SKM-1 treated with dmso at 0.1 percent for 144 hours (cell line): ENCODE measurements at regions not wholly inside any gene's neighbourhood (a gene's known extent, or its start where the extent isn't known, plus 50 kb on each side); places are given as distances from the start of the nearest gene placed in this dataset.
"Not testable (repeated sequence)": the region's sequence is repeated elsewhere in the genome, so short reads cannot be mapped to it uniquely, and the experiment has no call there.

Experiments used
- DNase-seq: peaks from one replicate; lab custom pipeline; 2025; ENCODE audit not compliant: unreplicated experiment; lab: John Stamatoyannopoulos, UW

- DNase-seq: not testable (repeated sequence)
These were observed 215.0 kb downstream of the STIM2 start for GRCh38 chr4:27075603-27076002.

GRCh38 chr4:27078934-27079455 is 218.4 kb downstream of the STIM2 start:
- no peak for DNase-seq

DNA sequence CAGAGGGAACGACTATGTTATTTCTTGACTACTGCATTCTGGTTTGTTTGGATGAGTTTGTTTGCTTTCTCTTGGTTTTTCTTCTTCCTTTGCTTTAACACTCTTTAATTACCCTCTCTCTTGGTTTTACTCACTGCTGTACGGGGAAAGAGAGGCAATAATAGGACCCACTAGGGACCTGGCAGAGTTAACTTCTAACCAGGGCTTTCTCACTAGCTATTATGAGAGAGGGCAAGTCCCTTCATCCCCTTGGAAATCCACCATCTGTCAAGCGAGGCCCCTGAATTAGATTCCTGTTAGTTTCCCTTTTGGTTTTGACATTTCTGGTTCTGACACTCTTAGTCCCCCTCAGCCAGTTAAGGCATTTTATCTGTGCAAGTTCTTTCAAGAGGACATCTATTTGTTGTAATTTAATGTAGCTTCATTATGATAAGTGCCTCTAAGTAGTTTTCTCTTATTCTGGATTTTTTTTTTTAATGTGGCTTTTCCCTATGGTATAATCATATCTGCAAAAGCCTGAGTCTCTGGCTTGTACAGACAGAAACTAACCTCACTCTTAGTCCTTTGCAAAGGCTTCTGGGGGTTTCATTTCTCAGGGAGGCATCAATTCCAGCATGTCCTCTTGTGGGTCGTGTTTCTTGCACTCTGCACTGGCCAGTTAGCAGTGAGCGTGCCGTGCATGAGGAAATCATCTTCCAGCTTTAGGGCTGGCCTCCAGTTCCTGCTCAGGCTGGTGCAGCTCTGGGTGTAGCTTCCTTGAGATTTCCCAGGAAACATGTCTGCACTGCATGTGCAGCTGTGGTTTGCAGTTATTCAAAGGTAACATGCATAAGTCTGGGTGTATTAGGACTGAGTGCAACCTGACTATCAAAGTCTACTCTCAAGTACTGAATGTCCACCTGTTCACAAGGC is 221.3 kb downstream of the STIM2 start:
- no peak for DNase-seq

GRCh38 chr4:27082776-27083175 is 222.1 kb downstream of the STIM2 start:
- DNase-seq: peak; percentile 70

DNA sequence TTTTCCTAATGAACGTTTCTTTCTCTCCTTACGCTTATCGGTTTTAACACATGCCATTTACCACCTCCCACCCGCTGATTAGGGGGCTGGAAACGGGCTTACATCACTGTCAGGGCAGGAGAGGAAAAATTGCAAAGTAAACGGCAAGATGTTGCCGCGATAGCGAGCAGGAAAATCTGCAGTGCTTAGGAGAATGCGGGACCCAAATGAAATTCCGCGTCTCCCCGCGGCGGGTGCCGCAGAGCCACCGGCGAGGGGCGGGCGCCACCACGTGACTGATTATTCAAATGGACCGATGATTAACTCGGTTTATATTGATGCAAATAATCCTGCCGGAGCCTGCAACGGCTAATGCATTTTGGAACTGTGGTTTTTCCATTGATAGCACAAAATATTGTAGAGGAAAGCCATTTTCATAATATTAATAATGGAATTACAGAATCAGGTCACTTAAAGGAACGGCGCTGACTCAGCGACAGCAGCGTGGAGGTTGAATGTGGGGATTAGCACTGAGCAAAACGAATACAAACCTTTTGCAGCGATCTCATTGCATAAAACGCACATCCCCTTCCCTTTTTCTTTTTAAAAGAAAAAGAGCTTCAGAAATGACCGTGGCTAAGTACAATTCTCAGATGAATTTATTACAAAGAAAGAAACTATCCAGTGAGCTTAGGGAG is 224.2 kb downstream of the STIM2 start:
- DNase-seq: no peak

GRCh38 chr4:27085396-27085795 is 224.8 kb downstream of the STIM2 start:
- DNase-seq: no peak

- DNase-seq: no peak
These were observed 226.8 kb downstream of the STIM2 start for GRCh38 chr4:27087306-27088045.

- peak; percentile 75 for DNase-seq
These were observed 227.8 kb downstream of the STIM2 start for GRCh38 chr4:27088491-27088890.

DNA sequence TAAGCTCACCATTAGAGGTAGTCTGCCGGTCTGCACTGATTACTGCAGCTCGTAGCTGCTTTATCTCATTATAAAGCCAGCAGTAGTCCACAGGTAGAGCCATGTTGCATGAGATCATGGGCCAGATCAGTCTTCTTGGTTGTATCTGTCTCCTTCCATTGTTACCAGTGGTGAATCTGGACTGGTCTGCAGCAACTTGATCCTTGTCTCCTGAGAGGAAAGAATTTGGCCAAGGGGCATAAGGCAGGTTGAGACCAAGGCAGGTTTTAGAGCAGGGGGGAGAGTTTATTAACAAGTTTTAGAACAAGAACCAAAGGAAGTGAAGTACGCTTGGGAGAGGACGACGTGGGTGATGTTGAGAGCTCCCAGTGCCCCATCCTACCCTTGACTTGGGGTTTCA is 228.5 kb downstream of the STIM2 start:
- DNase-seq: no peak

DNA sequence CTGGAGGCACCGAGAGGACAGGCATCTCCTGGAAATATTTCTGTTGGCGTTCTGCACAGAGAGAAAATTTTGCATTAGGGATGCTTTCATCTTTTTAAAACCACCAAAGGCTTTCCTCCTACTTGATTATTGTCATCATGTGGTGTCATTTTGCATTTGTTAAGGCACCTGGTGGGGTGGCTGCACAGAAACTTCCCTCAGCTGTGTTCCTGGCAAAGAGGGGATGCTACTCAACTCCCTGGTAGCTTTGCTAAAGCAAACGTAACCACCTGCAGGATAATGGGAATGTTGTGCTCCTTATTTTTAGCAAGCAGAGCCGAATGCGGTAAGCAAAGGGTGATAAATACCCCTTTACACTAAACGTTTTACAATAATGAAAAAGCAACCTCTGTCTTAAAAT is 229.8 kb downstream of the STIM2 start:
- DNase-seq: no peak

- no peak for DNase-seq
These were observed 233.6 kb downstream of the STIM2 start for GRCh38 chr4:27094224-27094623.

DNA sequence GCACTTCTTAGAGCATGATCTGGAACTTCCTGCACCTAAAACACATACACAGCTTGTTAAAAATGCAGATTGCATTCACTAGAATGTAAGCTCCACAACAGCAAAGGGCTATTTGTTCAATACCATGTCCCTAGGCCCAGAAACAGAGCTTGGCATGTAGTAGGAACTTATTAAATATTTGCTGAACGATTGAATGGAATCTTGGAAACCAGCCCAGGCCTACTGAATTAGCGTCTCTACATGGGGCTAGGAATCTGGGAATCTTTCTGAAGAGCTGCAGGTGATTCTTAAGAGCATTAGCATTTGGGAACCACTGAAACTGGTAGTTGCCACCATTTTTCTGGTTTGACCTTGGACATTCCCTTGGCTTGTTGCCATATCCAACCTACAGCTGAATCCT is 234.1 kb downstream of the STIM2 start:
- DNase-seq: no peak

DNA sequence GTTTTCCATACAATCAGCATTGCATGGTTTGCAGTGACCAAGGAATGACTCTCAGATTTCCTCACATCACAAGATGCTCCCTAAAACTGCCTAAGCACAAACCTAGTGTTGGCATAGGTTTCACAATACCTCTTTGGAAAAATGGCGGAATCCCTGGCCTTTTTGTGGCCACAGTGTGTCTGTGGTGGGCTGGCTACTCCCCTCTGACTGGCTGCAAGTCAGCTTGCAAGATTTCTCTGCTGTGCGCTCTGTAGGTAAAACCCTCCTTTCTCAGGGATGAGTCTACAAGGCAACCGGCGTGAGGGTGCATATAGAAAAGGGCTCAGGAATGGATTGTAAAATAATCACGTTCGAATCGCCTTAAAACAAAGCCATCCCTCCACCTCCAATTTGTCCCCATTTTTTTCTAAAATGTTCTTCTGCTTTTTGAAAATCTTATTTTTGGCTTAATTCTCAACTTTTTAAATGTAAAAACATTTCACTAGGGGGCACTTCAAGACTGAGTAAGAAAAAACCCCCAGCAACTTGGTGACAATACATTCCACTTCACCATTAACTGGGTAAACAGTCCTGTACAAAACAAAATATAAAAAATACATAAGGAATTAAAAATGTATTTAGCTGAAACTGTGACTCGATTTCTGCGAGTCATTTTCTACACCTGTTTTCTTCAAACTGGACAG is 235.6 kb downstream of the STIM2 start:
- DNase-seq: no peak

DNA sequence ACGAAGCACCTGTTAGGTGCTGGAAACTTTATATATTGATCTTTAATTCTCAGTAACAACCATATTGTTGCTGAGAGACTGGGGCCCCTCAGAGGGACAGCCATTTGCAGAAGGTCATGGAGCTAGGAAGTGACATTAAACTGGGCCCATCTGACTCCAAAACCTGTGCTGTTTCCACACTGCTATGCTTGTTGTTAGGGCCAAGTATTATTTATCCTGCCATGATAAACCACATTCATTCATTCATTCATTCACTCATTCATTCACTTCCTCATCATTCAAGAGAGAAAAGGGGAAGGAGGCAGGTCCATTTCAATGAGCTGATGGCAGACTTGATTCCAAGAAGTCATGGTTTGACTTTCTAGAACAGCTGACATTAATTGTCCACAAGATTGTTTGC is 237.4 kb downstream of the STIM2 start:
- DNase-seq: no peak

GRCh38 chr4:27100713-27101112 is 240.1 kb downstream of the STIM2 start:
- DNase-seq: no peak

- DNase-seq: no peak
These were observed 240.5 kb downstream of the STIM2 start for GRCh38 chr4:27101126-27101525.

GRCh38 chr4:27101561-27101960 is 240.9 kb downstream of the STIM2 start:
- DNase-seq: no peak

DNA sequence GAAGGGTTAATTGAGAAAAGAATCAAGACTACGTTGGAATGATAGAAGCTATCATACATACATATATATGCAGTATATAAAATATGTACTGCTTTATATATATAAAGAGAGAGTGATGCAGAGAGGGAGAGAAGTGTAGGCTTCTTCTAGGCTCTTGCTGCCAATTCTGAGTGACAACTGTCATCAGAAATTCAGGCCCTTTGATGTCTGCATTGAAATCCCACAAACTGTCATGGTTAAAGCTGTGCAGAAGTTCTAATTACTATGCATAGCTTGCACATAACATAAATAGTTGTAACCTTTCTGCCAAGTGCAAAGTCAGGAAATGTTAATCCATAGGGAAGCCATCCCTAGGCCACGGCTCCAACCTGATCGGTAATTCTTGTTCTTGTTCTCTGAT is 251.0 kb downstream of the STIM2 start:
- DNase-seq: no peak

- DNase-seq: no peak
These were observed 251.9 kb downstream of the STIM2 start for GRCh38 chr4:27112587-27112986.

- DNase-seq: no peak
These were observed 254.6 kb downstream of the STIM2 start for GRCh38 chr4:27115221-27115620.

DNA sequence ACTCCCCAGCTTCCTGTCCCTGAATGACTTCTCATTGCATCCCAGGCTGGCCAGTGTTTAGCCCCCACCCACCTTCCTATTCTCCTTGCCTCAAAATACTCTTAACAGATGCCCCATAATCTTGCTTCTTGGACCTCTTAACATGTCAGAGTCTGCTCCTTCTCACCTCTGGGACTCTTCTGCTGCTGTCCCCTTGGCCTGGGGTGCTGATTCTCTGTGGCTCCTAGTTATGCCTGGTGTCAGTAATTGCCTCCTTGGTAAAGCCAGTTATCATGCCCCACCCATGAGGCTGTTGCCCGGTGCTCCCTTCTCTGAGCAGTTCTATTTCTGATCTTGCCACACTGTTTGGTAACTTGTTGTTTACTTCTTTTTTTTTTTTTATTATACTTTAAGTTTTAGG is 256.8 kb downstream of the STIM2 start:
- DNase-seq: no peak
